OCI-LY7 (cell line): ENCODE measurements at regions not wholly inside any gene's neighbourhood (a gene's known extent, or its start where the extent isn't known, plus 50 kb on each side); places are given as distances from the start of the nearest gene placed in this dataset.

Experiments
- BruUV-seq: library from RNA; stranded (reverse); fragments of 400-500 nt; replicated peaks from 2 replicates; lab custom pipeline; 2021; lab: Mats Ljungman, UMichigan
- CTCF ChIA-PET: fragments of 300-600 bp; sonication (Branson Sonifier 250); formaldehyde crosslinking; loops from one replicate; lab custom pipeline; 2022; ENCODE audit warnings: antibody characterized with exemption; ENCODE audit not compliant: unreplicated experiment; lab: Charles Lee
- POLR2A ChIA-PET: fragments of 300-600 bp; sonication (Branson Sonifier 250); formaldehyde crosslinking; loops from one replicate; lab custom pipeline; 2022; ENCODE audit warnings: antibody characterized with exemption; lab: Charles Lee
- DNase-seq: peaks from one replicate; pipeline ENCODE4 v3.0.0-alpha.2; 2015; ENCODE audit warnings: low spot score
- H2AFZ ChIP-seq: fragments of 200-600 bp; sonication (generic), shearing (Covaris generic); 2 replicates; pipeline ENCODE4 v1.6.1; 2014; ENCODE audit warnings: mild to moderate bottlenecking, antibody characterized with exemption, low read length, moderate library complexity
- H3K27ac ChIP-seq: fragments of 200-600 bp; sonication (generic); 2 replicates; pipeline ENCODE4 v1.5.1; 2014; ENCODE audit warnings: mixed run types, low read depth, mild to moderate bottlenecking, moderate library complexity, low read length, inconsistent platforms; ENCODE audit not compliant: poor library complexity, severe bottlenecking
- H3K36me3 ChIP-seq: fragments of 200-600 bp; sonication (generic); 2 replicates; pipeline ENCODE4 v1.6.1; 2014; ENCODE audit warnings: mild to moderate bottlenecking, antibody characterized with exemption, low read length, moderate library complexity, mixed read lengths; ENCODE audit not compliant: insufficient read depth
- H3K4me1 ChIP-seq: fragments of 200-600 bp; sonication (generic); 2 replicates; pipeline ENCODE4 v1.5.1; 2014; ENCODE audit warnings: mild to moderate bottlenecking, low read length; ENCODE audit not compliant: insufficient read depth, poor library complexity, severe bottlenecking
- H3K4me2 ChIP-seq: fragments of 200-600 bp; sonication (generic); 2 replicates; pipeline ENCODE4 v1.6.1; 2014; ENCODE audit warnings: mild to moderate bottlenecking, low read length
- H3K4me3 ChIP-seq: fragments of 200-600 bp; sonication (generic); 2 replicates; pipeline ENCODE4 v1.5.1; 2014; ENCODE audit warnings: mild to moderate bottlenecking, low read depth, low read length; ENCODE audit not compliant: poor library complexity, severe bottlenecking
- H3K79me2 ChIP-seq: fragments of 200-600 bp; sonication (generic); 2 replicates; pipeline ENCODE4 v1.6.1; 2016; ENCODE audit warnings: low read depth, mild to moderate bottlenecking, low read length, moderate library complexity, mixed read lengths; ENCODE audit not compliant: insufficient read depth
- H3K9me2 ChIP-seq: fragments of 200-600 bp; sonication (generic); 2 replicates; pipeline ENCODE4 v1.6.1; 2016; ENCODE audit warnings: mild to moderate bottlenecking, low read length, mixed read lengths; ENCODE audit not compliant: insufficient read depth
- H3K9me3 ChIP-seq: fragments of 200-600 bp; sonication (generic); 2 replicates; pipeline ENCODE4 v1.6.1; 2014; ENCODE audit warnings: mild to moderate bottlenecking, mixed run types, low read length, mixed read lengths
- H4K20me1 ChIP-seq: fragments of 200-600 bp; sonication (generic); 2 replicates; pipeline ENCODE4 v1.6.1; 2014; ENCODE audit warnings: mild to moderate bottlenecking, antibody characterized with exemption, low read length, moderate library complexity, mixed read lengths; ENCODE audit not compliant: insufficient read depth
- EZH2phosphoT487 ChIP-seq: fragments of 200-600 bp; sonication (generic); IDR thresholded peaks from 2 replicates; pipeline ENCODE4 v1.6.1; 2018; ENCODE audit warnings: low read depth, borderline replicate concordance, mild to moderate bottlenecking, mixed run types, antibody characterized with exemption, low read length, moderate library complexity, mixed read lengths
- intact Hi-C: fragments of 100-400 bp; cut with micrococcal nuclease; formaldehyde crosslinking; loops from one replicate; pipeline ENCODE4 v1.10.0; 2022; ENCODE audit not compliant: unreplicated experiment
- TF ChIP-seq, protein P1 (sequence below): fragments of 200-600 bp; sonication (generic); conservative IDR thresholded peaks from 2 replicates; pipeline ENCODE4 v1.5.1; 2014; ENCODE audit warnings: mild to moderate bottlenecking, antibody characterized with exemption, low read length, moderate library complexity, mixed read lengths

DNA sequence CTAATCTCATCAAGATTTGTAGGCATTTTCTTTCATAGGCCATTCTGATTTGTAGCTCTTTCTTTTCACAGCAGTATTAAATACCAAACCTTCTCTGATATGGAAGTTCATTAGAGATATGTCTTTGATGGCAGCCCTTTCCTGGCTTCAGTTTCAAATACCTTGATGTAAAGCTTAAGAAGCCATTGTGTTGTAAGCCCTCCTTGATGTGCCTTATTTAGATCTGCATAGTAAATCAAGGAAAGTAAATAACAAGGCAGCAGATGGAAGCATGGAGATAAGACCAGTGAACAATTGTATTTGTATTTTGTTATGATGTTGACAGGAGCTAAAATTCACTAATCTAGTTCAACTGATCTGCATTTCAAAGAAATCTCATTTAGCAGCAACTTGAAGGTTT, 234.9 kb upstream of the PPP1R3A start:
- no peaks in the 10 kb centered on the region for H3K79me2 ChIP-seq
- TF ChIP-seq, protein P1, sequence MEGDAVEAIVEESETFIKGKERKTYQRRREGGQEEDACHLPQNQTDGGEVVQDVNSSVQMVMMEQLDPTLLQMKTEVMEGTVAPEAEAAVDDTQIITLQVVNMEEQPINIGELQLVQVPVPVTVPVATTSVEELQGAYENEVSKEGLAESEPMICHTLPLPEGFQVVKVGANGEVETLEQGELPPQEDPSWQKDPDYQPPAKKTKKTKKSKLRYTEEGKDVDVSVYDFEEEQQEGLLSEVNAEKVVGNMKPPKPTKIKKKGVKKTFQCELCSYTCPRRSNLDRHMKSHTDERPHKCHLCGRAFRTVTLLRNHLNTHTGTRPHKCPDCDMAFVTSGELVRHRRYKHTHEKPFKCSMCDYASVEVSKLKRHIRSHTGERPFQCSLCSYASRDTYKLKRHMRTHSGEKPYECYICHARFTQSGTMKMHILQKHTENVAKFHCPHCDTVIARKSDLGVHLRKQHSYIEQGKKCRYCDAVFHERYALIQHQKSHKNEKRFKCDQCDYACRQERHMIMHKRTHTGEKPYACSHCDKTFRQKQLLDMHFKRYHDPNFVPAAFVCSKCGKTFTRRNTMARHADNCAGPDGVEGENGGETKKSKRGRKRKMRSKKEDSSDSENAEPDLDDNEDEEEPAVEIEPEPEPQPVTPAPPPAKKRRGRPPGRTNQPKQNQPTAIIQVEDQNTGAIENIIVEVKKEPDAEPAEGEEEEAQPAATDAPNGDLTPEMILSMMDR = no peak
- no peak for TF ChIP-seq EZH2phosphoT487
- no peaks in the 10 kb centered on the region for H4K20me1 ChIP-seq
- H3K4me2 ChIP-seq = no peak overlapping the region
- no peak overlapping the region for H3K4me3 ChIP-seq
- intact Hi-C loops = no loop called here
- H3K9me2 ChIP-seq = no peaks in the 10 kb centered on the region
- no peaks in the 10 kb centered on the region for H3K4me1 ChIP-seq
- no peak overlapping the region for H2AFZ ChIP-seq
- no peak for DNase-seq
- CTCF ChIA-PET = no interaction called here
- POLR2A ChIA-PET = interaction anchor here (0.7 kb wide), 1 partner anchor 36 kb away, joined by 6 read pairs; no protein-coding TSS in a partner anchor
- H3K36me3 ChIP-seq = no peaks in the 10 kb centered on the region
- no peaks in the 10 kb centered on the region for H3K9me3 ChIP-seq
- no TSS peak for BruUV-seq
- no peak overlapping the region for H3K27ac ChIP-seq

GRCh38 chr7:114152314-114152938, 233.6 kb upstream of the PPP1R3A start:
- H3K36me3 ChIP-seq = no peaks in the 10 kb centered on the region

DNA sequence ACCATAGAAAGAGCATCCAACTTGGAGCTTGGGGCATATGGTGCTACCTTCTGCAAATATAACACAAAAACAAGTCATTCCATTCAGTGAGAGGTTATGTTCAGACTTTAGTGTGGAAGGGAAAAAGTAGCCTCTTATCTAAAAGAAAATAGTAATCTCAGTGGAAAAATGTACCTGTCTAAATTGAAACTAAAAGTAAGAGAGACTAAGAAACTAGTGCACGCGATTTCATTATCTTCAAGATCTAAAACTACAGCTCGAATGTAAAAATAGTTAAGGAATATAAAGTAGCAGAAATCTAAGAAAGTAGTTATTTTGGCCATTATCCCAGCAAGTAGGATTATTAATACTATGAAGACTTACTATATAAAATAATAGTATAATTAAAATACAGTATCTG, 233.0 kb upstream of the PPP1R3A start:
- Histone ChIP-seq H3K9me2 (no peaks in the 10 kb centered on the region), H3K4me2 (no peak overlapping the region), H3K79me2 (no peaks in the 10 kb centered on the region), H3K36me3 (no peaks in the 10 kb centered on the region), H4K20me1 (no peaks in the 10 kb centered on the region), H3K4me1 (no peaks in the 10 kb centered on the region), H3K4me3 (no peak overlapping the region), H3K9me3 (no peaks in the 10 kb centered on the region), H3K27ac (no peak overlapping the region), H2AFZ (no peak overlapping the region)
- intact Hi-C loops = no loop called here
- DNase-seq = no peak
- BruUV-seq = no TSS peak
- CTCF ChIA-PET = no interaction called here
- POLR2A ChIA-PET = no interaction called here
- TF ChIP-seq EZH2phosphoT487 = no peak
- TF ChIP-seq, protein P1 = no peak

More at GRCh38 chr7:114152314-114152938, 233.6 kb upstream of the PPP1R3A start:
- no peaks in the 10 kb centered on the region for H3K9me3 ChIP-seq
- no TSS peak for BruUV-seq
- no peaks in the 10 kb centered on the region for H4K20me1 ChIP-seq
- no peak overlapping the region for H3K4me2 ChIP-seq
- H3K4me1 ChIP-seq = no peaks in the 10 kb centered on the region
- no peak for TF ChIP-seq EZH2phosphoT487
- TF ChIP-seq, protein P1 = no peak
- no peaks in the 10 kb centered on the region for H3K79me2 ChIP-seq
- DNase-seq = no peak
- H2AFZ ChIP-seq = no peak overlapping the region
- H3K9me2 ChIP-seq = no peaks in the 10 kb centered on the region
- POLR2A ChIA-PET = no interaction called here
- intact Hi-C loops = no loop called here
- CTCF ChIA-PET = no interaction called here
- H3K4me3 ChIP-seq = no peak overlapping the region
- H3K27ac ChIP-seq = no peak overlapping the region
